Choroid plexus epithelial cell (primary cell): ENCODE measurements at regions not wholly inside any gene's neighbourhood (a gene's known extent, or its start where the extent isn't known, plus 50 kb on each side); places are given as distances from the start of the nearest gene placed in this dataset.

Source experiments
- DNase-seq: peaks from one replicate; pipeline ENCODE4 v3.0.0-alpha.2; 2010; ENCODE audit warnings: low read depth
- H3K4me3 ChIP-seq: 2 replicates; pipeline ENCODE4 v1.5.1; 2011; ENCODE audit warnings: low read depth, mild to moderate bottlenecking, control low read depth, low read length, moderate library complexity
- CTCF ChIP-seq: conservative IDR thresholded peaks from 2 replicates; pipeline ENCODE4 v1.5.1; 2011; ENCODE audit warnings: low read depth, mild to moderate bottlenecking, control low read depth, inconsistent platforms, low read length, moderate library complexity

- H3K4me3 ChIP-seq = no peak overlapping the region
- peak; percentile 7 for DNase-seq
- TF ChIP-seq CTCF = peak; percentile 47
Measured at GRCh38 chr11:70942593-70942992, 309.8 kb downstream of the SHANK2 start.

- H3K4me3 ChIP-seq = no peak overlapping the region
- no peak for DNase-seq
- TF ChIP-seq CTCF = no peak
Measured at GRCh38 chr11:70944141-70944540, 308.2 kb downstream of the SHANK2 start.

DNA sequence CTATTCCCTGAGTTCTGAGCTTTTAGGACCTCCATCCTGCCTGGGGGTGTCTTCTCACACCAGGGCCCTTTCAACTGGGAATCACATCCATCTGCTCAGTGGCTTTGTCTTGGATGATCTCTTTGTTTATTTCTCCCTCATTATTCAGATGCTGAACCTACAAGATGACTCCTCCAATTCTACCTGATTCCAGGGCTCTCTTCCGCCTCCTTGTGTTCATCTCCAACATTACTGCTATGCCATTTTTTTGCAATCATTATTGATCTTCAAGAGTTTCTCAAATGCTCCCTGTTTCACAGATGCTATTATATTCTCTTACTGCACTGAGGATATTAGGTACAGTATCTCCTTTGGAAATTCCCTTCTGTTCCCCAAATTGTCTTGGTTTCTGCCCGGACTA, 307.7 kb downstream of the SHANK2 start:
- TF ChIP-seq CTCF = no peak
- no peak for DNase-seq
- H3K4me3 ChIP-seq = no peak overlapping the region

GRCh38 chr11:70948398-70948797, 304.0 kb downstream of the SHANK2 start:
- DNase-seq = no peak
- TF ChIP-seq CTCF = no peak
- no peak overlapping the region for H3K4me3 ChIP-seq

DNA sequence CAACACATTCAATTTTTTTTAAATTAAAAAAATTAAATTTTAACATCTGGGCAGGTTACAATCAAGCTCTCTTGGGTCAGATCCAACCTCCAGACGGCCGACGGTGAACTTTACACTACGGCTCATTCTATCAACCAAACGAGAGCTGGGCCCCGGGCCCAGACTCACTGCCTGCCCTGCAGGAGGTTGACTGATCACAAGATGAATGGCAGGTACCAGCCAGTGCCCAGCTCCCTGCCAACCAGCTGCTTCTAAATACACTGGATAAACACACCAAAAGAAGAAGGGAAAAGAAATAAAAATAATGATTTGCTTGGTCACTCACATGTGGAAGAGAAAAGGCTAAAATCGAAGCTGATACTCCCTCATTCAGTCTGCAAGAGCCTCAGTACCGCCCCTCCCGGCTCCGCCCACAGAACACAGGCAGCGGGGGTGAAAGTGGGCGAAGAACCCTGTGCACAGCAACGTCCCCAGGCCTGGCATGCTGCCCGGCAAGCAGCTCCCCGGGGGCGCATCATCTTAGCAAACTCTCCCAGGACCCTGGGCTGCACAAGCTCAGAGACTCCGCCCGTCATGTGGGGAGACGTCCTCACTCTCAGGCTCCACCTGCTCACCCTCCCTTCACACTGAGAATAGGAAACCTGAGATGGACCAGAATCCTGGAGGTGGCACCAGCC, 303.4 kb downstream of the SHANK2 start:
- no peak for TF ChIP-seq CTCF
- DNase-seq = no peak
- H3K4me3 ChIP-seq = no peak overlapping the region

- TF ChIP-seq CTCF = no peak
- H3K4me3 ChIP-seq = no peak overlapping the region
- DNase-seq = no peak
Measured at GRCh38 chr11:70951139-70951804, 301.1 kb downstream of the SHANK2 start.

- no peak for TF ChIP-seq CTCF
- DNase-seq = no peak
- H3K4me3 ChIP-seq = no peak overlapping the region
Measured at GRCh38 chr11:70952191-70952590, 300.2 kb downstream of the SHANK2 start.
